ENCODE measurements at regions not wholly inside any gene's neighbourhood (a gene's known extent, or its start where the extent isn't known, plus 50 kb on each side); places are given as distances from the start of the nearest gene placed in this dataset.

DNA sequence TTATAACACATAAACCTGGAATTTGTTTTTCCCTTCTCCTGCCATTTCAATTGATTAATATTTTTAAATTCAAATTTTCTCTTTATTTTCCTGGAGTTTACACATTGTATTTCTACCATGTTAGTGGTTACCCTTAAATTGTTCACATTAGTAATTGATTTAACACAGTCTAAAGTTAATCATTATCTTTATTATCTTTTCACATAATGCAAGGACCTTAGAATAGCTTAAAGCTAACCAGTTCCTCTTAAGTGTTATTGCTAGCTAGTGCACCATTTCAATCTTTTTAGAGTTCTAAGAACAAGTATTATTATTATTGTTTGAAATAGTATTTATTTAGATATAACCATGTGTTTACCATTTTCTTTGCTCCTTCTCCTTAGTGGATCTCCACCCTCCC lies 251.2 kb upstream of the FBXL7 start:
- no peaks in the 10 kb centered on the region for H3K79me2 ChIP-seq (ENCODE audit: low read length)
- no peaks in the 10 kb centered on the region; the same call in 1 of the 2 replicates for H3K36me3 ChIP-seq (replicated peaks; ENCODE audit: insufficient read depth, low read length)
- TF ChIP-seq EZH2 (optimal IDR thresholded peaks at IDR 0.05; ENCODE audit: low read depth, low read length) = no peak
- TF ChIP-seq, protein P1, sequence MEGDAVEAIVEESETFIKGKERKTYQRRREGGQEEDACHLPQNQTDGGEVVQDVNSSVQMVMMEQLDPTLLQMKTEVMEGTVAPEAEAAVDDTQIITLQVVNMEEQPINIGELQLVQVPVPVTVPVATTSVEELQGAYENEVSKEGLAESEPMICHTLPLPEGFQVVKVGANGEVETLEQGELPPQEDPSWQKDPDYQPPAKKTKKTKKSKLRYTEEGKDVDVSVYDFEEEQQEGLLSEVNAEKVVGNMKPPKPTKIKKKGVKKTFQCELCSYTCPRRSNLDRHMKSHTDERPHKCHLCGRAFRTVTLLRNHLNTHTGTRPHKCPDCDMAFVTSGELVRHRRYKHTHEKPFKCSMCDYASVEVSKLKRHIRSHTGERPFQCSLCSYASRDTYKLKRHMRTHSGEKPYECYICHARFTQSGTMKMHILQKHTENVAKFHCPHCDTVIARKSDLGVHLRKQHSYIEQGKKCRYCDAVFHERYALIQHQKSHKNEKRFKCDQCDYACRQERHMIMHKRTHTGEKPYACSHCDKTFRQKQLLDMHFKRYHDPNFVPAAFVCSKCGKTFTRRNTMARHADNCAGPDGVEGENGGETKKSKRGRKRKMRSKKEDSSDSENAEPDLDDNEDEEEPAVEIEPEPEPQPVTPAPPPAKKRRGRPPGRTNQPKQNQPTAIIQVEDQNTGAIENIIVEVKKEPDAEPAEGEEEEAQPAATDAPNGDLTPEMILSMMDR (IDR thresholded peaks at IDR 0.05; ENCODE audit: low read length) = no peak
- no peak for TF ChIP-seq EZH2phosphoT487 (IDR thresholded peaks at IDR 0.05; ENCODE audit: low read length)
- H2AFZ ChIP-seq (ENCODE audit: low read length) = no peak overlapping the region
- H4K20me1 ChIP-seq (ENCODE audit: insufficient read depth, low read length) = no peaks in the 10 kb centered on the region
- no peaks in the 10 kb centered on the region for H3K27me3 ChIP-seq (replicated peaks; ENCODE audit: insufficient read depth, low read length)
- H3F3A ChIP-seq (ENCODE audit: insufficient read depth, low read length) = no peaks in the 10 kb centered on the region
- H3K4me1 ChIP-seq (ENCODE audit: low read length) = no peaks in the 10 kb centered on the region
- no peak overlapping the region for H3K27ac ChIP-seq (ENCODE audit: low read length)
- no peak overlapping the region for H3K4me2 ChIP-seq (ENCODE audit: low read depth, low read length)
- no peak for DNase-seq
- no peak overlapping the region for H3K9ac ChIP-seq (ENCODE audit: low read length)
- H3K9me2 ChIP-seq (replicated peaks; ENCODE audit: insufficient read depth, low read length) = no peaks in the 10 kb centered on the region
- no peaks in the 10 kb centered on the region for H3K9me3 ChIP-seq (replicated peaks; ENCODE audit: insufficient read depth, low read length)
- H3K4me3 ChIP-seq (ENCODE audit: low read length) = no peak overlapping the region

DNA sequence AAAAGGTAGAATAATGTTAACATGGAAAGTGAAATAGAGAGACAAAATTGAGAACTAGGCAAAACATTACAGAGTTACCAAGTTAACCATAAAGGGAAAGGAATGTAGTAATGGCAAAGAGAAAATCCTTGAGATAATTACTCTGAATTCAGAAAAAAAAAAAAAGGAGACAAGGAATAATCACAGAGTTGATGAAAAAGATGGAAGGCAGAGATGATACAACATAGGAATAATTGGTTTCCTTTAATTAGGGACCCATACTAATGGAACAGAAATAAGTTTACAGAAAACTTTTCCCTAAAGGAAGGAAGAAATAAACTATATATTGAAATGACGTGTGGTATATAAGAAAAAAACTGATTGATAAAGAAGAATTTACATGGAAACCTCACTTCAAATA lies 254.1 kb upstream of the FBXL7 start:
- TF ChIP-seq, protein P1 (IDR thresholded peaks at IDR 0.05; ENCODE audit: low read length) = no peak
- TF ChIP-seq EZH2phosphoT487 (IDR thresholded peaks at IDR 0.05; ENCODE audit: low read length) (no peak), EZH2 (optimal IDR thresholded peaks at IDR 0.05; ENCODE audit: low read depth, low read length) (no peak)
- no peak overlapping the region for H3K4me3 ChIP-seq (ENCODE audit: low read length)
- no peak for DNase-seq

DNA sequence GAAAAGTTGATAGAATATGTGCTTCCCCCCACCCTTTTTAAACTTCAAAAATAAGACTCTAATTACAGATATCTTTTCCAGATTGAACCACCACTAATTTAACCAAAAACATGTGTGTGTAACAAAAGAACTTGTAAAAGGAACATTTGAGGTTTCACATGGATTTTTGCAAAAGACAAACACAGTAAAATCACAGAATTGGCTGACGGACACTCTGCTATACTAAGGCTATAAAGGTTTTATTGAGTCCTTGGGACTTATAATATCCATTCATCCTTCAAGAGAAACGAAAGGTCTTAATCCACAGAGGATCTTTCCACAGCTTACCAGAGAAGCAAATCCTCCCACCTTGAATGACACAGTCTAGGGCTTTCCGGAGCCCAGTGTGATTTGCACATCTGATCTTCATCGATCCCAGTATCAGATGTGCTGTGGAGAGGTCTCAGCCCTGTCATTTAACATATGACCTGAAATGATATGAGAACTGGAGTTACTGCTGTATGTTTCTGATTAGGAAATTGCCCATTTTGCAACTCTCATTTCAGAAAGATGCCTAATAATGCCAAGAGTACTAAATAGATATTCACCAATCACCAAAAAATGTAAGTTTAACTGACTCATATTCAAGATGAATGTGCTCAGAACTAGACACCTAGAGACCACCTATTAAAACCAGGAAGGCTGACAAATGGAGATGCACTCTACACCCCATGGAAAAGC lies 256.5 kb upstream of the FBXL7 start:
- Histone ChIP-seq H3K9me2 (replicated peaks; ENCODE audit: insufficient read depth, low read length) (no peaks in the 10 kb centered on the region), H3K27ac (ENCODE audit: low read length) (no peak overlapping the region), H3K27me3 (replicated peaks; ENCODE audit: insufficient read depth, low read length) (no peaks in the 10 kb centered on the region), H3F3A (ENCODE audit: insufficient read depth, low read length) (no peaks in the 10 kb centered on the region), H3K36me3 (replicated peaks; ENCODE audit: insufficient read depth, low read length) (no peaks in the 10 kb centered on the region; the same call in 1 of the 2 replicates), H3K79me2 (ENCODE audit: low read length) (no peaks in the 10 kb centered on the region), H3K4me3 (ENCODE audit: low read length) (no peak overlapping the region), H3K4me2 (ENCODE audit: low read depth, low read length) (no peak overlapping the region), H3K9me3 (replicated peaks; ENCODE audit: insufficient read depth, low read length) (no peaks in the 10 kb centered on the region), H3K4me1 (ENCODE audit: low read length) (no peaks in the 10 kb centered on the region), H2AFZ (ENCODE audit: low read length) (no peak overlapping the region), H4K20me1 (ENCODE audit: insufficient read depth, low read length) (no peaks in the 10 kb centered on the region), H3K9ac (ENCODE audit: low read length) (no peak overlapping the region)
- TF ChIP-seq, protein P1 (IDR thresholded peaks at IDR 0.05; ENCODE audit: low read length) = no peak
- TF ChIP-seq EZH2phosphoT487 (IDR thresholded peaks at IDR 0.05; ENCODE audit: low read length) = no peak
- no peak for TF ChIP-seq EZH2 (optimal IDR thresholded peaks at IDR 0.05; ENCODE audit: low read depth, low read length)
- no peak for DNase-seq

More for the DNA sequence above, 254.1 kb upstream of the FBXL7 start:
- Histone ChIP-seq H3K36me3 (replicated peaks; ENCODE audit: insufficient read depth, low read length) (no peaks in the 10 kb centered on the region; the same call in 1 of the 2 replicates), H3F3A (ENCODE audit: insufficient read depth, low read length) (no peaks in the 10 kb centered on the region), H3K27ac (ENCODE audit: low read length) (no peak overlapping the region), H3K9me3 (replicated peaks; ENCODE audit: insufficient read depth, low read length) (no peaks in the 10 kb centered on the region), H3K9me2 (replicated peaks; ENCODE audit: insufficient read depth, low read length) (no peaks in the 10 kb centered on the region), H3K4me2 (ENCODE audit: low read depth, low read length) (no peak overlapping the region), H2AFZ (ENCODE audit: low read length) (no peak overlapping the region), H3K4me1 (ENCODE audit: low read length) (no peaks in the 10 kb centered on the region), H3K9ac (ENCODE audit: low read length) (no peak overlapping the region), H3K79me2 (ENCODE audit: low read length) (no peaks in the 10 kb centered on the region), H3K27me3 (replicated peaks; ENCODE audit: insufficient read depth, low read length) (no peaks in the 10 kb centered on the region), H4K20me1 (ENCODE audit: insufficient read depth, low read length) (no peaks in the 10 kb centered on the region)

Data from MM.1S (cell line).